Fibroblast of lung (primary cell): ENCODE measurements at regions not wholly inside any gene's neighbourhood (a gene's known extent, or its start where the extent isn't known, plus 50 kb on each side); places are given as distances from the start of the nearest gene placed in this dataset.

Source experiments
- DNase-seq, 2 donors: peaks; one replicate each; pipeline versions ENCODE4 v3.0.0 to v3.0.0-alpha.2; 2010; ENCODE audit warnings: low read depth in 2 of 2
- H2AFZ ChIP-seq: 2 replicates; pipeline ENCODE4 v1.5.1; 2012; ENCODE audit warnings: low read length, control low read depth, inconsistent platforms
- H3K27ac ChIP-seq: 2 replicates; pipeline ENCODE4 v1.5.1; 2011; ENCODE audit warnings: low read length, control low read depth; ENCODE audit not compliant: insufficient read depth
- H3K27me3 ChIP-seq: 2 replicates; pipeline ENCODE4 v1.5.1; 2011; ENCODE audit warnings: mild to moderate bottlenecking, low read length; ENCODE audit not compliant: control insufficient read depth, insufficient read depth
- H3K36me3 ChIP-seq: 2 replicates; pipeline ENCODE4 v1.5.1; 2011; ENCODE audit warnings: low read length; ENCODE audit not compliant: control insufficient read depth, insufficient read depth
- H3K4me1 ChIP-seq: 2 replicates; pipeline ENCODE4 v1.5.1; 2011; ENCODE audit warnings: low read length; ENCODE audit not compliant: control insufficient read depth, insufficient read depth; ENCODE audit errors: extremely low read depth
- H3K4me2 ChIP-seq: 2 replicates; pipeline ENCODE4 v1.5.1; 2011; ENCODE audit warnings: low read length, control low read depth; ENCODE audit not compliant: insufficient read depth; ENCODE audit errors: extremely low read depth
- H3K4me3 ChIP-seq, 4 experiments: fragments of 200-600 bp in 1 of 4; sonication (generic) in 1 of 4; replicated peaks in 1 of 4; 2 replicates each; pipeline ENCODE4 v1.5.1; 2011 to 2016; ENCODE audit warnings: low read length in 4 of 4, low read depth in 3 of 4, mild to moderate bottlenecking in 3 of 4, control low read depth in 2 of 4, inconsistent platforms in 1 of 4, mixed read lengths in 1 of 4; ENCODE audit not compliant: insufficient read depth in 1 of 4; ENCODE audit errors: control extremely low read depth in 1 of 4
- H3K79me2 ChIP-seq: 2 replicates; pipeline ENCODE4 v1.5.1; 2012; ENCODE audit warnings: mild to moderate bottlenecking, low read length, inconsistent platforms; ENCODE audit not compliant: control insufficient read depth, insufficient read depth
- H3K9ac ChIP-seq: 2 replicates; pipeline ENCODE4 v1.5.1; 2011; ENCODE audit warnings: mild to moderate bottlenecking, low read length, control low read depth; ENCODE audit not compliant: insufficient read depth
- H3K9me3 ChIP-seq: 2 replicates; pipeline ENCODE4 v1.5.1; 2012; ENCODE audit warnings: low read depth, low read length; ENCODE audit not compliant: control insufficient read depth, insufficient read depth
- H4K20me1 ChIP-seq: 2 replicates; pipeline ENCODE4 v1.5.1; 2011; ENCODE audit warnings: low read length; ENCODE audit not compliant: control insufficient read depth, insufficient read depth; ENCODE audit errors: extremely low read depth
- CTCF ChIP-seq, 2 donors: IDR thresholded peaks in 1 of 2; conservative IDR thresholded peaks in 1 of 2; 1 replicate in 1 of 2; 2 replicates in 1 of 2; pipeline ENCODE4 v1.5.1; 2011 to 2012; ENCODE audit warnings: low read length in 2 of 2, control low read depth in 1 of 2, inconsistent platforms in 1 of 2, low read depth in 1 of 2, mild to moderate bottlenecking in 1 of 2
- EZH2 ChIP-seq: IDR thresholded peaks from 2 replicates; pipeline ENCODE4 v1.5.1; 2012; ENCODE audit warnings: low read length, control low read depth, mild to moderate bottlenecking; ENCODE audit errors: missing control alignments

DNA sequence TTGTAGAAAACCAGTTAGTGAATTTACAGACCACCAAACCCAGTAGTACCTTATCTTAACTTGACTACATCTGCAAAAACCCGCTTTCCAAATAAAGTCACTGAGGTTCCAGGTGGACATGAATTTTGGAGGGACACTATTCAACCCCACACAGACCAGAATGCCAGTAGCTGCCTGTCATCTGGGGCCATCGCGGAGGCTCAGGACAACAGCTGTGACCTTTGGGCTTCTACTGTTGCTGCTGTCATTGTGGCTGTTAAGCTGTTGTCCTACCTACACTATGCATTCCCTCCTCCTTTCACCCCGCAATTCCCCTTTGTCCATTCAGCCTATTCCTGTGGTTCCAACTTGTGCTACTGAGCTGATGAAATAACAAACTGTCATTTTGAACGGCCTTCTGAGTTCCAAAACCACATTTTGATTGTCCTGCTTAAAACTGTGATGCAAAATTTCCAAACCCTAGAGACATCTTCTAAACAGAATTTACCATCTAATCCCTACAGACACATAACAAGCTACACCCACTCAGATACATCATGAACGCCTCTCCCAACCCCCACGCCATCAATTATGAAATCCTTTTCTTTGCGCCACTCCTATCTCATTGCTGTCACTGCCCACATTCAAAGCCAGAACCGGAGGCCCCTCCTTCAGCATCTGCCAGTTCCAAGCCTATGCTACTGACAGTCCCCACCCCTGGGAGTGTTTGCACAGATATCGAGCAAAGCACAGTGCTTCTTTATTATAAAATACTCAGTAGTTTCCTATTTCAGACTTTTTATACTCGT is 125.0 kb downstream of the C6orf118 start:
- H3K27ac ChIP-seq, result no peak overlapping the region
- no peak overlapping the region for H3K4me3 ChIP-seq
- no peaks in the 10 kb centered on the region for H3K79me2 ChIP-seq
- H4K20me1 ChIP-seq, result no peaks in the 10 kb centered on the region
- H3K4me2 ChIP-seq, result no peak overlapping the region
- no peak overlapping the region for H3K9ac ChIP-seq
- no peaks in the 10 kb centered on the region for H3K4me1 ChIP-seq
- peak in 1 of 2 donors; percentile 7 for DNase-seq
- no peak overlapping the region for H2AFZ ChIP-seq
- no peaks in the 10 kb centered on the region for H3K36me3 ChIP-seq
- no peaks in the 10 kb centered on the region for H3K9me3 ChIP-seq
- no peak for TF ChIP-seq CTCF (conservative IDR thresholded peaks at IDR 0.05 in 1 of 2, IDR thresholded peaks at IDR 0.05 in 1 of 2; ENCODE audit: low read depth in 1 of 2, low read length in 2 of 2)
- no peak for TF ChIP-seq EZH2
- no peaks in the 10 kb centered on the region for H3K27me3 ChIP-seq

GRCh38 chr6:165183496-165184140 is 125.8 kb downstream of the C6orf118 start:
- H3K4me1 ChIP-seq, result no peaks in the 10 kb centered on the region
- no peak overlapping the region for H3K4me3 ChIP-seq
- no peaks in the 10 kb centered on the region for H3K27me3 ChIP-seq
- H3K79me2 ChIP-seq, result no peaks in the 10 kb centered on the region
- H3K9me3 ChIP-seq, result no peaks in the 10 kb centered on the region
- H3K4me2 ChIP-seq, result no peak overlapping the region
- no peak overlapping the region for H2AFZ ChIP-seq
- no peaks in the 10 kb centered on the region for H4K20me1 ChIP-seq
- no peaks in the 10 kb centered on the region for H3K36me3 ChIP-seq
- no peak overlapping the region for H3K9ac ChIP-seq
- TF ChIP-seq CTCF (conservative IDR thresholded peaks at IDR 0.05 in 1 of 2, IDR thresholded peaks at IDR 0.05 in 1 of 2; ENCODE audit: low read depth in 1 of 2, low read length in 2 of 2) (no peak), EZH2 (no peak)
- DNase-seq, result no peak
- no peak overlapping the region for H3K27ac ChIP-seq

DNA sequence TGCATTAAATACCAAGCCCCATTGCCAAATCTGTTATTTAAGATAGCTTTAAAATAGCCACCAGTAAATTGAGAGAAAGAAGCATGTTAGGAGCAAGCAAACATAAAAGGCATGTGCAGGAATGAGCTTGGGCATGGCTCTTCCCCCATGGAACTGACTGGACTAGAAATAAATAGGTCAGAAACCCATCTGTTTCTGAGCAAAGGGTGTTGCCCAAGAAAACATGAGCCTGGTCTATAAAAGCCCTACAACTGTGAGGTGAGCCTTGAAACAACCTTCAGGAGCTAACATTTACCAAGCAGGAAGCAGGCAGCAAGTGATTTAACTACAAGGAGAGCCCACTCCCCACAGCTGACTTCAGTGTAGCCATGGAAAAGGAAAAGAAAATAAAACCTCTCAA is 126.3 kb downstream of the C6orf118 start:
- TF ChIP-seq EZH2 (no peak), CTCF (conservative IDR thresholded peaks at IDR 0.05 in 1 of 2, IDR thresholded peaks at IDR 0.05 in 1 of 2; ENCODE audit: low read depth in 1 of 2, low read length in 2 of 2) (no peak)
- Histone ChIP-seq H3K27ac (no peak overlapping the region), H3K4me1 (no peaks in the 10 kb centered on the region)

More for the DNA sequence above, 126.3 kb downstream of the C6orf118 start:
- no peak overlapping the region for H3K9ac ChIP-seq
- no peak overlapping the region for H2AFZ ChIP-seq
- H3K9me3 ChIP-seq, result no peaks in the 10 kb centered on the region
- no peaks in the 10 kb centered on the region for H3K36me3 ChIP-seq
- no peaks in the 10 kb centered on the region for H3K79me2 ChIP-seq
- no peak overlapping the region for H3K4me2 ChIP-seq
- no peak overlapping the region for H3K4me3 ChIP-seq
- H4K20me1 ChIP-seq, result no peaks in the 10 kb centered on the region
- H3K27me3 ChIP-seq, result no peaks in the 10 kb centered on the region
- DNase-seq, result no peak
